CD14-positive monocyte (primary cell): ENCODE measurements at regions not wholly inside any gene's neighbourhood (a gene's known extent, or its start where the extent isn't known, plus 50 kb on each side); places are given as distances from the start of the nearest gene placed in this dataset.

ENCODE experiments used
- DNase-seq, 3 donors: peaks; one replicate each; pipeline ENCODE4 v3.0.0-alpha.2; 2011 to 2022
- H2AFZ ChIP-seq: 2 replicates; pipeline ENCODE4 v1.6.0; 2012; ENCODE audit warnings: mild to moderate bottlenecking, low read depth, low read length, inconsistent platforms; ENCODE audit not compliant: insufficient read depth, poor library complexity, severe bottlenecking
- H3K27ac ChIP-seq, 2 donors: 1 replicate in 1 of 2; 2 replicates in 1 of 2; pipeline ENCODE4 v1.5.1; 2012 to 2013; ENCODE audit warnings: low read length in 2 of 2, control low read depth in 1 of 2, inconsistent platforms in 1 of 2, low read depth in 1 of 2, mild to moderate bottlenecking in 1 of 2
- H3K27me3 ChIP-seq, 2 donors: one replicate each; pipeline versions ENCODE4 v1.6.0 to v1.6.1; 2011 to 2013; ENCODE audit warnings: low read length in 2 of 2; ENCODE audit not compliant: control insufficient read depth in 2 of 2, insufficient read depth in 2 of 2
- H3K36me3 ChIP-seq, 2 donors: replicated peaks in 1 of 2; 1 replicate in 1 of 2; 2 replicates in 1 of 2; pipeline versions ENCODE4 v1.5.1 to v1.6.1; 2012 to 2013; ENCODE audit warnings: low read length in 2 of 2, control low read depth in 1 of 2, inconsistent platforms in 1 of 2, mild to moderate bottlenecking in 1 of 2; ENCODE audit not compliant: insufficient read depth in 2 of 2, control insufficient read depth in 1 of 2
- H3K4me1 ChIP-seq, 2 donors: 1 replicate in 1 of 2; 2 replicates in 1 of 2; pipeline versions ENCODE4 v1.5.1 to v1.6.1; 2012 to 2013; ENCODE audit warnings: low read length in 2 of 2, control low read depth in 1 of 2, inconsistent platforms in 1 of 2, mild to moderate bottlenecking in 1 of 2, moderate library complexity in 1 of 2; ENCODE audit not compliant: insufficient read depth in 2 of 2, control insufficient read depth in 1 of 2
- H3K4me2 ChIP-seq: replicated peaks from 2 replicates; pipeline ENCODE3; 2012; ENCODE audit warnings: low read length, moderate library complexity, mild to moderate bottlenecking; ENCODE audit not compliant: poor library complexity, severe bottlenecking; ENCODE audit errors: extremely low read depth
- H3K4me3 ChIP-seq, 3 experiments: fragments of 200-600 bp in 1 of 3; sonication (generic) in 1 of 3; replicated peaks in 1 of 3; 1 replicate in 2 of 3; 2 replicates in 1 of 3; pipeline ENCODE4 v1.5.1; 2011 to 2013; ENCODE audit warnings: low read length in 3 of 3, mild to moderate bottlenecking in 3 of 3, control low read depth in 2 of 3, low read depth in 2 of 3, inconsistent platforms in 1 of 3, moderate library complexity in 1 of 3
- H3K79me2 ChIP-seq: 2 replicates; pipeline ENCODE4 v1.6.0; 2012; ENCODE audit warnings: mild to moderate bottlenecking, control low read depth, inconsistent platforms, low read length, moderate library complexity; ENCODE audit not compliant: insufficient read depth
- H3K9ac ChIP-seq: 2 replicates; pipeline ENCODE4 v1.6.0; 2017; ENCODE audit warnings: low read length, mild to moderate bottlenecking; ENCODE audit not compliant: insufficient read depth, poor library complexity, severe bottlenecking
- H3K9me3 ChIP-seq, 2 donors: replicated peaks in 1 of 2; 1 replicate in 1 of 2; 2 replicates in 1 of 2; pipeline versions ENCODE4 v1.5.1 to v1.6.1; 2012 to 2013; ENCODE audit warnings: low read length in 2 of 2, control low read depth in 1 of 2; ENCODE audit not compliant: control insufficient read depth in 1 of 2, insufficient read depth in 1 of 2
- H4K20me1 ChIP-seq: 2 replicates; pipeline ENCODE4 v1.6.0; 2012; ENCODE audit warnings: mild to moderate bottlenecking, low read length, control low read depth, moderate library complexity; ENCODE audit not compliant: insufficient read depth
- H3K27ac Mint-ChIP-seq, 7 donors: one replicate each; pipeline ENCODE4 v1.8.0; 2020; ENCODE audit warnings: mild to moderate bottlenecking in 7 of 7, mixed read lengths in 7 of 7, moderate library complexity in 6 of 7, inconsistent platforms in 2 of 7
- H3K27me3 Mint-ChIP-seq, 3 donors: one replicate each; pipeline ENCODE4 v1.8.0; 2021 to 2022; ENCODE audit warnings: low read depth in 3 of 3, mild to moderate bottlenecking in 3 of 3, mixed read lengths in 3 of 3, moderate library complexity in 3 of 3, inconsistent platforms in 1 of 3
- H3K36me3 Mint-ChIP-seq, 2 donors: one replicate each; pipeline ENCODE4 v1.8.0; 2020; ENCODE audit warnings: mixed read lengths in 2 of 2, inconsistent platforms in 1 of 2, mild to moderate bottlenecking in 1 of 2
- H3K4me1 Mint-ChIP-seq: one replicate; pipeline ENCODE4 v1.8.0; 2020; ENCODE audit warnings: mild to moderate bottlenecking, mixed read lengths
- H3K4me3 Mint-ChIP-seq, 2 donors: one replicate each; pipeline ENCODE4 v1.8.0; 2020; ENCODE audit warnings: mild to moderate bottlenecking in 2 of 2, mixed read lengths in 2 of 2, moderate library complexity in 1 of 2
- H3K9me3 Mint-ChIP-seq, 7 donors: one replicate each; pipeline ENCODE4 v1.8.0; 2020 to 2022; ENCODE audit warnings: mixed read lengths in 7 of 7, mild to moderate bottlenecking in 6 of 7, moderate library complexity in 6 of 7, inconsistent platforms in 2 of 7
- CTCF ChIP-seq: fragments of 200-600 bp; IDR thresholded peaks from one replicate; pipeline ENCODE4 v1.8.0; 2022; ENCODE audit warnings: antibody characterized with exemption, mild to moderate bottlenecking
- WGBS: methylation state at CpG from one replicate; pipeline ENCODE4 v1.1.5; 2013; ENCODE audit warnings: missing lambda C conversion rate; ENCODE audit not compliant: insufficient coverage; 5-methylcytosine and 5-hydroxymethylcytosine counted together
- intact Hi-C, 2 donors: fragments of 100-400 bp; cut with micrococcal nuclease; formaldehyde crosslinking; loops; one replicate each; pipeline versions ENCODE4 v1.15.0 to v1.15.1; 2023

GRCh38 chrX:6885909-6886308 lies 261.6 kb upstream of the STS start:
- no peaks in the 10 kb centered on the region for H3K4me1 ChIP-seq
- intact Hi-C loops = no loop called here
- H2AFZ ChIP-seq = no peak overlapping the region
- no peaks in the 10 kb centered on the region for H3K36me3 ChIP-seq
- DNase-seq = no peak
- H3K9ac ChIP-seq = no peak overlapping the region
- H3K27ac ChIP-seq = no peak overlapping the region
- no peak overlapping the region for H3K4me2 ChIP-seq
- peaks cover 3 to 14% (median 5%) of the 10 kb centered on the region in 7 donors for H3K9me3 Mint-ChIP-seq
- no peak for TF ChIP-seq CTCF
- no peaks in the 10 kb centered on the region for H3K27me3 ChIP-seq
- H3K27me3 Mint-ChIP-seq = no peaks in the 10 kb centered on the region
- H3K4me3 Mint-ChIP-seq = no peak overlapping the region
- no CpG with 5 or more reads among the region's 2 CpGs for whole genome bisulfite sequencing
- H3K79me2 ChIP-seq = no peaks in the 10 kb centered on the region
- no peak overlapping the region for H3K4me3 ChIP-seq
- H3K27ac Mint-ChIP-seq = no peak overlapping the region
- peaks cover 7 to 8% of the 10 kb centered on the region in 2 donors for H3K9me3 ChIP-seq
- no peaks in the 10 kb centered on the region for H3K36me3 Mint-ChIP-seq
- H4K20me1 ChIP-seq = no peaks in the 10 kb centered on the region
- no peaks in the 10 kb centered on the region for H3K4me1 Mint-ChIP-seq

- no peak for DNase-seq
- H3K36me3 Mint-ChIP-seq = no peaks in the 10 kb centered on the region
- no peak overlapping the region for H3K4me3 ChIP-seq
- no peak overlapping the region for H2AFZ ChIP-seq
- no peak overlapping the region for H3K9ac ChIP-seq
- no peak overlapping the region for H3K27ac ChIP-seq
- intact Hi-C loops = no loop called here
- H3K4me1 ChIP-seq = no peaks in the 10 kb centered on the region
- H3K4me1 Mint-ChIP-seq = no peaks in the 10 kb centered on the region
- H3K79me2 ChIP-seq = no peaks in the 10 kb centered on the region
- peaks cover 1 to 10% (median 5%) of the 10 kb centered on the region in 7 donors for H3K9me3 Mint-ChIP-seq
- no peak overlapping the region for H3K4me2 ChIP-seq
- no peaks in the 10 kb centered on the region for H3K27me3 ChIP-seq
- no peak for TF ChIP-seq CTCF
- no peaks in the 10 kb centered on the region for H3K36me3 ChIP-seq
- H3K9me3 ChIP-seq = peaks cover 7 to 8% of the 10 kb centered on the region in 2 donors
- no peak overlapping the region for H3K4me3 Mint-ChIP-seq
- H3K27me3 Mint-ChIP-seq = no peaks in the 10 kb centered on the region
- H3K27ac Mint-ChIP-seq = no peak overlapping the region
- no CpG with 5 or more reads among the region's 2 CpGs for WGBS
- no peaks in the 10 kb centered on the region for H4K20me1 ChIP-seq
Observed at GRCh38 chrX:6885396-6885795, 262.1 kb upstream of the STS start.
